Neutrophil (primary cell): ENCODE measurements at regions not wholly inside any gene's neighbourhood (a gene's known extent, or its start where the extent isn't known, plus 50 kb on each side); places are given as distances from the start of the nearest gene placed in this dataset.

Experiments
- H3K27ac ChIP-seq: fragments of 200-600 bp; sonication (generic); 2 replicates; pipeline ENCODE4 v1.5.1; 2016; ENCODE audit warnings: mild to moderate bottlenecking, moderate library complexity
- H3K27me3 ChIP-seq: fragments of 200-600 bp; sonication (generic); 2 replicates; pipeline ENCODE4 v1.6.0; 2016; ENCODE audit warnings: mild to moderate bottlenecking
- H3K36me3 ChIP-seq: fragments of 200-600 bp; sonication (generic); 2 replicates; pipeline ENCODE4 v1.5.1; 2017
- H3K4me1 ChIP-seq, 2 experiments: fragments of 200-600 bp in 1 of 2; sonication (generic) in 1 of 2; 1 replicate in 1 of 2; 2 replicates in 1 of 2; pipeline versions ENCODE4 v1.5.1 to v1.6.1; 2013 to 2016; ENCODE audit warnings: low read depth in 1 of 2, low read length in 1 of 2, mild to moderate bottlenecking in 1 of 2, moderate library complexity in 1 of 2; ENCODE audit not compliant: control insufficient read depth in 1 of 2, insufficient read depth in 1 of 2
- H3K4me3 ChIP-seq, 2 experiments: fragments of 200-600 bp in 1 of 2; sonication (generic) in 1 of 2; 1 replicate in 1 of 2; 2 replicates in 1 of 2; pipeline ENCODE4 v1.5.1; 2013 to 2016; ENCODE audit warnings: low read depth in 1 of 2, low read length in 1 of 2, mild to moderate bottlenecking in 1 of 2, moderate library complexity in 1 of 2
- H3K9me3 ChIP-seq: fragments of 200-600 bp; sonication (generic); 2 replicates; pipeline ENCODE4 v1.5.1; 2016
- CTCF ChIP-seq: fragments of 200-600 bp; sonication (generic); IDR thresholded peaks from 2 replicates; pipeline ENCODE4 v1.5.1; 2016; ENCODE audit warnings: antibody characterized with exemption

GRCh38 chr4:120290553-120290952, 223.9 kb upstream of the MAD2L1 start:
- Histone ChIP-seq H3K27me3 (no peaks in the 10 kb centered on the region), H3K9me3 (no peaks in the 10 kb centered on the region), H3K4me3 (no peak overlapping the region), H3K27ac (no peak overlapping the region), H3K4me1 (no peaks in the 10 kb centered on the region), H3K36me3 (no peaks in the 10 kb centered on the region)
- TF ChIP-seq CTCF: no peak

- no peaks in the 10 kb centered on the region for H3K4me1 ChIP-seq
- no peak overlapping the region for H3K4me3 ChIP-seq
- no peak for TF ChIP-seq CTCF
- no peaks in the 10 kb centered on the region for H3K27me3 ChIP-seq
- H3K27ac ChIP-seq: no peak overlapping the region
- no peaks in the 10 kb centered on the region for H3K36me3 ChIP-seq
- no peaks in the 10 kb centered on the region for H3K9me3 ChIP-seq
Measured at GRCh38 chr4:120286813-120287212, 220.2 kb upstream of the MAD2L1 start.

- H3K4me1 ChIP-seq: no peaks in the 10 kb centered on the region
- H3K4me3 ChIP-seq: no peak overlapping the region
- H3K36me3 ChIP-seq: no peaks in the 10 kb centered on the region
- H3K27me3 ChIP-seq: no peaks in the 10 kb centered on the region
- H3K27ac ChIP-seq: no peak overlapping the region
- H3K9me3 ChIP-seq: no peaks in the 10 kb centered on the region
- TF ChIP-seq CTCF: no peak
Measured at GRCh38 chr4:120281581-120281980, 214.9 kb upstream of the MAD2L1 start.

- no peak overlapping the region for H3K27ac ChIP-seq
- no peak overlapping the region for H3K4me3 ChIP-seq
- H3K4me1 ChIP-seq: no peaks in the 10 kb centered on the region
- no peaks in the 10 kb centered on the region for H3K36me3 ChIP-seq
- H3K27me3 ChIP-seq: no peaks in the 10 kb centered on the region
- H3K9me3 ChIP-seq: no peaks in the 10 kb centered on the region
- no peak for TF ChIP-seq CTCF
Measured at GRCh38 chr4:120277391-120277790, 210.7 kb upstream of the MAD2L1 start.

- Histone ChIP-seq H3K27me3 (no peaks in the 10 kb centered on the region), H3K27ac (no peak overlapping the region), H3K4me3 (no peak overlapping the region), H3K36me3 (no peaks in the 10 kb centered on the region), H3K9me3 (no peaks in the 10 kb centered on the region), H3K4me1 (no peaks in the 10 kb centered on the region)
- TF ChIP-seq CTCF: no peak
Measured at GRCh38 chr4:120266602-120267001, 200.0 kb upstream of the MAD2L1 start.

GRCh38 chr4:120263618-120264017, 197.0 kb upstream of the MAD2L1 start:
- H3K36me3 ChIP-seq: no peaks in the 10 kb centered on the region
- no peak overlapping the region for H3K4me3 ChIP-seq
- no peaks in the 10 kb centered on the region for H3K27me3 ChIP-seq
- no peaks in the 10 kb centered on the region for H3K4me1 ChIP-seq
- H3K9me3 ChIP-seq: no peaks in the 10 kb centered on the region
- no peak for TF ChIP-seq CTCF
- no peak overlapping the region for H3K27ac ChIP-seq
